Uterus (tissue), 2 donors: ENCODE measurements at regions not wholly inside any gene's neighbourhood (a gene's known extent, or its start where the extent isn't known, plus 50 kb on each side); places are given as distances from the start of the nearest gene placed in this dataset.

ENCODE experiments used
- POLR2A ChIP-seq, 2 donors: fragments of 450-650 bp; IDR thresholded peaks; one replicate each; pipeline ENCODE4 v1.6.1; 2016; ENCODE audit warnings: antibody characterized with exemption in 2 of 2, mild to moderate bottlenecking in 1 of 2, moderate library complexity in 1 of 2
- TF ChIP-seq, protein P1 (sequence below), 4 experiments: fragments of 200-600 bp in 2 of 4; fragments of 450-650 bp in 2 of 4; sonication (generic) in 2 of 4; IDR thresholded peaks; one replicate each; pipeline ENCODE4 v1.5.1; 2016 to 2019; ENCODE audit warnings: antibody characterized with exemption in 4 of 4, mild to moderate bottlenecking in 2 of 4, moderate library complexity in 1 of 4

DNA sequence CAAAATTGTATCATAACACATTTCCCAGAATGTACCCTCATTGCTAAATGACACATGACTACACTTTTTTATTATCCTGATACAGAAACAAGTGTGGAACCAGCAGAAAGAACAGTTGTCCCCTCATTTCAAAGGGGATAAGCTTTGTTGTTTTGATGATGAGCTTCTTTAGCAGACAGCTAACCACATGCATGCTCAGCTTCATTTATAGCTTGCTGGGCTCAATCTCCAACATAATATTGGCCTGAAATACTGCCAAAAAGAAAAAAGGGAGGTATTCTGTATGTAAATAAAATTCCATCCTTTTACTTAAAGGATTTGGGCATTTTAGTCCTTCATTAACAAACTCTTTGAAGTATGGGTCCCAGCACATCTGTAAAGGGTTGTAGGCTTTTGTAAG, 120.4 kb downstream of the SPATA31D1 start:
- TF ChIP-seq POLR2A (IDR thresholded peaks at IDR 0.05): no peak
- TF ChIP-seq, protein P1, sequence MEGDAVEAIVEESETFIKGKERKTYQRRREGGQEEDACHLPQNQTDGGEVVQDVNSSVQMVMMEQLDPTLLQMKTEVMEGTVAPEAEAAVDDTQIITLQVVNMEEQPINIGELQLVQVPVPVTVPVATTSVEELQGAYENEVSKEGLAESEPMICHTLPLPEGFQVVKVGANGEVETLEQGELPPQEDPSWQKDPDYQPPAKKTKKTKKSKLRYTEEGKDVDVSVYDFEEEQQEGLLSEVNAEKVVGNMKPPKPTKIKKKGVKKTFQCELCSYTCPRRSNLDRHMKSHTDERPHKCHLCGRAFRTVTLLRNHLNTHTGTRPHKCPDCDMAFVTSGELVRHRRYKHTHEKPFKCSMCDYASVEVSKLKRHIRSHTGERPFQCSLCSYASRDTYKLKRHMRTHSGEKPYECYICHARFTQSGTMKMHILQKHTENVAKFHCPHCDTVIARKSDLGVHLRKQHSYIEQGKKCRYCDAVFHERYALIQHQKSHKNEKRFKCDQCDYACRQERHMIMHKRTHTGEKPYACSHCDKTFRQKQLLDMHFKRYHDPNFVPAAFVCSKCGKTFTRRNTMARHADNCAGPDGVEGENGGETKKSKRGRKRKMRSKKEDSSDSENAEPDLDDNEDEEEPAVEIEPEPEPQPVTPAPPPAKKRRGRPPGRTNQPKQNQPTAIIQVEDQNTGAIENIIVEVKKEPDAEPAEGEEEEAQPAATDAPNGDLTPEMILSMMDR (IDR thresholded peaks at IDR 0.05): no peak
